ENCODE measurements at regions not wholly inside any gene's neighbourhood (a gene's known extent, or its start where the extent isn't known, plus 50 kb on each side); places are given as distances from the start of the nearest gene placed in this dataset.

- TF ChIP-seq CTCF (conservative IDR thresholded peaks at IDR 0.05; ENCODE audit: low read length), result peak; percentile 65
- TF ChIP-seq EZH2phosphoT487 (IDR thresholded peaks at IDR 0.05; ENCODE audit: borderline replicate concordance, low read depth, low read length), result no peak
These were observed 65.8 kb upstream of the SLITRK6 start for GRCh38 chr13:85864963-85865530.

Data from OCI-LY7 (cell line).